ENCODE measurements at regions not wholly inside any gene's neighbourhood (a gene's known extent, or its start where the extent isn't known, plus 50 kb on each side); places are given as distances from the start of the nearest gene placed in this dataset.

DNA sequence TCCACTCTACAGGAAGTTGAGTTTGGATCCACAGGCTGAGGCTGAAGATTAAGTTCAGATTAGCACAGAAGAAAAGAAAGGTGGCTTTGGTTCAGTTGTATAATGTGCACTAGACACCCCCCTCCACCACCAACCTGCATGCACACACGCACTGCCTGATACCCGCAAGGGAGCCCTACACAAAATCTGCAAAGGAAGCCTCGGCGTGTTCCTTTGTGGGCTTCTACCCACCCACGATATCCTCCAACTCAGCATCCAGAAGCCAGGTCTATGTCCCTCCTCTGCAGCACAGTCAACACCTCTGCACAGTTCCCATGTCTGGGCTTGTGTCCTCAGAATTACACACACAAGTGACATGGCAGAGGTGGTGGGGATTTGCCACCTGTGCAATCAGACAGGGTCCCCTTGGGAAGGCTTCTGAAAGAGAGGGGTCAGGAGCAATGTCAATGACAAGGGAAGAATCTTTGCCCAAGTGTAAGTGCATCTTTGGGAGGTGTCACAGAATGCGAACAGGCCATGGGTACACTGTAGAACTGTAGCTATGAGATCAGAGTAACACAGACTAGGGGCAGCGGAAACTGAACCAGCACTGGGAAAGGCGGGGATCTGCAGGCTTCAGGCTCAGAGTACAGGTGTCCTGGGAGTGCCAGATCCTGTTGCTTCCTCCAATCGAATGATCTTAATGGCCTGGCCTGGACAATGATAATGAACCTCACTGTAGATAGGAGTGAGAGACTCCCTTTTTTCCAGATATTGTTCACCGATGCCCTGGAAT, 148.6 kb upstream of the ETV3 start:
- Histone ChIP-seq H2AFZ (ENCODE audit: low read depth, low read length) (no peak overlapping the region), H3K79me2 (ENCODE audit: control insufficient read depth, insufficient read depth, low read length) (no peaks in the 10 kb centered on the region), H3K4me3 (replicated peaks in 1 of 3; ENCODE audit: insufficient read depth in 1 of 3, low read depth in 1 of 3, low read length in 3 of 3) (no peak overlapping the region), H3K27me3 (ENCODE audit: control insufficient read depth in 2 of 2, insufficient read depth in 2 of 2, low read length in 2 of 2) (no peaks in the 10 kb centered on the region), H3K36me3 (ENCODE audit: control insufficient read depth in 2 of 2, extremely low read depth in 1 of 2, insufficient read depth in 2 of 2, low read length in 2 of 2) (no peaks in the 10 kb centered on the region), H3K9me1 (replicated peaks; ENCODE audit: control insufficient read depth, extremely low read depth, insufficient read depth, low read length) (no peaks in the 10 kb centered on the region), H3K27ac (ENCODE audit: insufficient read depth, low read depth, low read length) (no peak overlapping the region), H3K4me1 (ENCODE audit: control insufficient read depth, extremely low read depth, insufficient read depth, low read length) (no peaks in the 10 kb centered on the region), H3K9me3 (replicated peaks; ENCODE audit: control insufficient read depth, insufficient read depth, low read length) (no peaks in the 10 kb centered on the region), H4K20me1 (replicated peaks; ENCODE audit: control insufficient read depth, extremely low read depth, insufficient read depth, low read length) (no peaks in the 10 kb centered on the region), H3K4me2 (ENCODE audit: insufficient read depth, low read length) (no peak overlapping the region), H3K9ac (replicated peaks; ENCODE audit: extremely low read depth, insufficient read depth, low read length) (no peak overlapping the region)
- no TSS peak for BruUV-seq (replicated peaks)
- dilution Hi-C loops (cut with MboI; ENCODE audit: extremely low pct_ligation_motif_present, low sequenced_read_pairs) (no loop called here), intact Hi-C loops (cut with micrococcal nuclease) (no loop called here)
- no peak for FAIRE-seq
- DNase-seq (ENCODE audit: low read depth, low spot score): no peak
- TF ChIP-seq POLR2AphosphoS5 (IDR thresholded peaks at IDR 0.05; ENCODE audit: insufficient read depth, low read depth, low read length) (no peak), FOS (IDR thresholded peaks at IDR 0.05; ENCODE audit: borderline replicate concordance, insufficient read depth, low read length) (no peak), GATA2 (IDR thresholded peaks at IDR 0.05; ENCODE audit: insufficient read depth, insufficient read length, low read depth, low read length) (no peak), JUN (IDR thresholded peaks at IDR 0.05; ENCODE audit: borderline replicate concordance, insufficient read depth, insufficient read length, low read depth) (no peak), EZH2 (IDR thresholded peaks at IDR 0.05; ENCODE audit: borderline replicate concordance, low read depth, low read length, severe bottlenecking) (no peak), MYC (IDR thresholded peaks at IDR 0.05; ENCODE audit: low read depth, low read length) (no peak)
- TF ChIP-seq, protein P1, sequence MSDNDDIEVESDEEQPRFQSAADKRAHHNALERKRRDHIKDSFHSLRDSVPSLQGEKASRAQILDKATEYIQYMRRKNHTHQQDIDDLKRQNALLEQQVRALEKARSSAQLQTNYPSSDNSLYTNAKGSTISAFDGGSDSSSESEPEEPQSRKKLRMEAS (IDR thresholded peaks at IDR 0.05; ENCODE audit: insufficient read depth, insufficient read length): no peak
- ChIA-PET POLR2A (no interaction called here), CTCF (no interaction called here)

DNA sequence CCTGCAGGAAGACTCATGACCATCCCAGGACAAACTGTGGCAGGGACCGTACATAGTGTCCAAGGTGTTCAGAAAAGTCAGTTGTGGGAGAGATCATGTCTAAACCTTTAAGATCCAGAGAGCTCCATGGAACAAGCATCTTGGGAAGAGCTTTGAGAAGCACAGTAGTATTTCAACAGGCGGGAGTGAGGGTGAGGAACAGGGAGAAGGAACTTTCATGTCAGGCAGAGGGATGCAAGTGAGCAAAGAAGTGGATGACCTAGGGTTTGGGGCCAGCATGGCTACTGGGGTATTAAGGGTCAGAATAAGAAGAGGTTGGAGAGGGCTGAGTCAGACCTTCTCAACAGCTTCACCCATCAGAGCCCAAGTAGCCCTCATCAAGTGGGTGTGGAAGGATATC, 147.9 kb upstream of the ETV3 start:
- Histone ChIP-seq H3K4me1 (ENCODE audit: control insufficient read depth, extremely low read depth, insufficient read depth, low read length) (no peaks in the 10 kb centered on the region), H3K79me2 (ENCODE audit: control insufficient read depth, insufficient read depth, low read length) (no peaks in the 10 kb centered on the region), H3K27ac (ENCODE audit: insufficient read depth, low read depth, low read length) (no peak overlapping the region), H3K9ac (replicated peaks; ENCODE audit: extremely low read depth, insufficient read depth, low read length) (no peak overlapping the region), H3K4me3 (replicated peaks in 1 of 3; ENCODE audit: insufficient read depth in 1 of 3, low read depth in 1 of 3, low read length in 3 of 3) (no peak overlapping the region), H4K20me1 (replicated peaks; ENCODE audit: control insufficient read depth, extremely low read depth, insufficient read depth, low read length) (no peaks in the 10 kb centered on the region), H3K9me3 (replicated peaks; ENCODE audit: control insufficient read depth, insufficient read depth, low read length) (no peaks in the 10 kb centered on the region), H2AFZ (ENCODE audit: low read depth, low read length) (no peak overlapping the region), H3K9me1 (replicated peaks; ENCODE audit: control insufficient read depth, extremely low read depth, insufficient read depth, low read length) (no peaks in the 10 kb centered on the region), H3K27me3 (ENCODE audit: control insufficient read depth in 2 of 2, insufficient read depth in 2 of 2, low read length in 2 of 2) (no peaks in the 10 kb centered on the region), H3K36me3 (ENCODE audit: control insufficient read depth in 2 of 2, extremely low read depth in 1 of 2, insufficient read depth in 2 of 2, low read length in 2 of 2) (no peaks in the 10 kb centered on the region), H3K4me2 (ENCODE audit: insufficient read depth, low read length) (no peak overlapping the region)
- no TSS peak for BruUV-seq (replicated peaks)
- DNase-seq (ENCODE audit: low read depth, low spot score) (no peak), FAIRE-seq (no peak)
- CTCF ChIA-PET: no interaction called here
- TF ChIP-seq, protein P2, sequence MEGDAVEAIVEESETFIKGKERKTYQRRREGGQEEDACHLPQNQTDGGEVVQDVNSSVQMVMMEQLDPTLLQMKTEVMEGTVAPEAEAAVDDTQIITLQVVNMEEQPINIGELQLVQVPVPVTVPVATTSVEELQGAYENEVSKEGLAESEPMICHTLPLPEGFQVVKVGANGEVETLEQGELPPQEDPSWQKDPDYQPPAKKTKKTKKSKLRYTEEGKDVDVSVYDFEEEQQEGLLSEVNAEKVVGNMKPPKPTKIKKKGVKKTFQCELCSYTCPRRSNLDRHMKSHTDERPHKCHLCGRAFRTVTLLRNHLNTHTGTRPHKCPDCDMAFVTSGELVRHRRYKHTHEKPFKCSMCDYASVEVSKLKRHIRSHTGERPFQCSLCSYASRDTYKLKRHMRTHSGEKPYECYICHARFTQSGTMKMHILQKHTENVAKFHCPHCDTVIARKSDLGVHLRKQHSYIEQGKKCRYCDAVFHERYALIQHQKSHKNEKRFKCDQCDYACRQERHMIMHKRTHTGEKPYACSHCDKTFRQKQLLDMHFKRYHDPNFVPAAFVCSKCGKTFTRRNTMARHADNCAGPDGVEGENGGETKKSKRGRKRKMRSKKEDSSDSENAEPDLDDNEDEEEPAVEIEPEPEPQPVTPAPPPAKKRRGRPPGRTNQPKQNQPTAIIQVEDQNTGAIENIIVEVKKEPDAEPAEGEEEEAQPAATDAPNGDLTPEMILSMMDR (IDR thresholded peaks at IDR 0.05; ENCODE audit: extremely low read depth in 1 of 2, insufficient read depth in 1 of 2, low read depth in 1 of 2, low read length in 2 of 2): no peak
- TF ChIP-seq FOS (IDR thresholded peaks at IDR 0.05; ENCODE audit: borderline replicate concordance, insufficient read depth, low read length) (no peak), EZH2 (IDR thresholded peaks at IDR 0.05; ENCODE audit: borderline replicate concordance, low read depth, low read length, severe bottlenecking) (no peak), POLR2AphosphoS5 (IDR thresholded peaks at IDR 0.05; ENCODE audit: insufficient read depth, low read depth, low read length) (no peak), JUN (IDR thresholded peaks at IDR 0.05; ENCODE audit: borderline replicate concordance, insufficient read depth, insufficient read length, low read depth) (no peak), POLR2A (IDR thresholded peaks at IDR 0.05; ENCODE audit: low read depth, low read length) (no peak), MYC (IDR thresholded peaks at IDR 0.05; ENCODE audit: low read depth, low read length) (no peak), GATA2 (IDR thresholded peaks at IDR 0.05; ENCODE audit: insufficient read depth, insufficient read length, low read depth, low read length) (no peak)
- TF ChIP-seq, protein P1 (IDR thresholded peaks at IDR 0.05; ENCODE audit: insufficient read depth, insufficient read length): no peak
- intact Hi-C loops (cut with micrococcal nuclease) (no loop called here), dilution Hi-C loops (cut with MboI; ENCODE audit: extremely low pct_ligation_motif_present, low sequenced_read_pairs) (no loop called here)
- POLR2A ChIA-PET: no interaction called here

All from endothelial cell of umbilical vein (primary cell).